K562 (cell line): ENCODE measurements at regions not wholly inside any gene's neighbourhood (a gene's known extent, or its start where the extent isn't known, plus 50 kb on each side); places are given as distances from the start of the nearest gene placed in this dataset.

Experiments
- ATAC-seq: fragments of 200-7000 bp; cut with Tn5 transposase; 3 replicates; pipeline ENCODE4 v1.9.1; 2020; ENCODE audit warnings: moderate library complexity
- BruUV-seq: library from RNA; stranded (reverse); fragments of 400-500 nt; replicated peaks from 2 replicates; lab custom pipeline; 2021; lab: Mats Ljungman, UMichigan
- CTCF ChIA-PET: fragments of 300-600 bp; formaldehyde crosslinking; extraction: SDS; loops from one replicate; lab custom pipeline; 2021; ENCODE audit warnings: low intra/inter-chr PET ratio; lab: Yijun Ruan, JAX
- POLR2A ChIA-PET: fragments of 300-600, 350-650 bp; sonication (Branson Sonifier 250); formaldehyde crosslinking; extraction: SDS; loops from one replicate; lab custom pipeline; 2021; ENCODE audit warnings: antibody characterized with exemption, inconsistent platforms; lab: Yijun Ruan, JAX
- DNase-seq, 4 experiments: peaks; one replicate each; pipeline versions ENCODE4 v3.0.0 to v3.0.0-alpha.2; 2011 to 2018; ENCODE audit warnings: low spot score in 3 of 4, mixed read lengths in 3 of 4; ENCODE audit errors: extremely low read depth in 1 of 4
- FAIRE-seq: peaks from 2 replicates; lab custom pipeline; 2011; peaks lifted over from hg19 to GRCh38; lab: Jason Lieb, UNC
- H2AFZ ChIP-seq: 2 replicates; pipeline ENCODE4 v1.6.0; 2011; ENCODE audit warnings: low read depth, low read length, control low read depth, inconsistent platforms
- H3K27ac ChIP-seq: fragments of 200-600 bp; 3 replicates; pipeline ENCODE4 v1.8.0; 2011; ENCODE audit warnings: low read depth, mild to moderate bottlenecking, control low read depth, inconsistent platforms, low read length, moderate library complexity, mixed read lengths; ENCODE audit errors: extremely low read depth
- H3K27me3 ChIP-seq, 2 experiments: fragments of 300-600 bp in 1 of 2; 2 replicates in 1 of 2; 3 replicates in 1 of 2; pipeline versions ENCODE4 v1.6.0 to v1.8.0; 2011; ENCODE audit warnings: inconsistent platforms in 2 of 2, low read length in 2 of 2, mild to moderate bottlenecking in 1 of 2, mixed read lengths in 1 of 2, moderate library complexity in 1 of 2; ENCODE audit not compliant: control insufficient read depth in 2 of 2, insufficient read depth in 2 of 2
- H3K36me3 ChIP-seq: fragments of 300-600 bp; 3 replicates; pipeline ENCODE4 v1.8.0; 2011; ENCODE audit warnings: mild to moderate bottlenecking, low read length, inconsistent platforms; ENCODE audit not compliant: control insufficient read depth, insufficient read depth
- H3K4me1 ChIP-seq, 2 experiments: fragments of 200-600 bp in 1 of 2; replicated peaks in 1 of 2; 2 replicates in 1 of 2; 3 replicates in 1 of 2; pipeline versions ENCODE4 v1.5.1 to v1.8.0; 2011; ENCODE audit warnings: inconsistent platforms in 2 of 2, low read length in 2 of 2, mild to moderate bottlenecking in 1 of 2, mixed read lengths in 1 of 2, moderate library complexity in 1 of 2; ENCODE audit not compliant: control insufficient read depth in 2 of 2, insufficient read depth in 2 of 2
- H3K4me2 ChIP-seq: 2 replicates; pipeline ENCODE4 v1.6.1; 2011; ENCODE audit warnings: low read length, control low read depth, inconsistent platforms, mixed read lengths; ENCODE audit not compliant: insufficient read depth
- H3K4me3 ChIP-seq: fragments of 200-600 bp; sonication (generic), shearing (Covaris generic); 2 replicates; pipeline ENCODE4 v1.5.1; 2016; ENCODE audit warnings: control low read depth, inconsistent platforms
- H3K79me2 ChIP-seq: fragments of 200-600 bp; 3 replicates; pipeline ENCODE4 v1.8.0; 2011; ENCODE audit warnings: low read length, inconsistent platforms; ENCODE audit not compliant: control insufficient read depth, insufficient read depth
- H3K9ac ChIP-seq, 2 experiments: 2 replicates each; pipeline versions ENCODE4 v1.6.0 to v1.6.1; 2011; ENCODE audit warnings: low read depth in 2 of 2, low read length in 2 of 2, control low read depth in 1 of 2, inconsistent platforms in 1 of 2, mild to moderate bottlenecking in 1 of 2, mixed read lengths in 1 of 2; ENCODE audit not compliant: insufficient read depth in 1 of 2
- H3K9me1 ChIP-seq: one replicate; pipeline ENCODE4 v1.6.0; 2011; ENCODE audit warnings: inconsistent platforms, mild to moderate bottlenecking, low read length, moderate library complexity; ENCODE audit not compliant: control insufficient read depth, insufficient read depth
- H3K9me3 ChIP-seq: replicated peaks from 2 replicates; pipeline ENCODE4 v1.5.1; 2011; ENCODE audit warnings: low read depth, low read length, inconsistent platforms; ENCODE audit not compliant: control insufficient read depth, insufficient read depth
- H4K20me1 ChIP-seq: replicated peaks from 2 replicates; pipeline ENCODE4 v1.6.1; 2011; ENCODE audit warnings: low read length, inconsistent platforms, mixed read lengths; ENCODE audit not compliant: control insufficient read depth, insufficient read depth
- ADNP ChIP-seq: fragments of 200-800 bp; sonication (Bioruptor generic); IDR thresholded peaks from 2 replicates; pipeline ENCODE4 v1.6.1; 2016; ENCODE audit warnings: missing genetic modification characterization, missing compliant biosample characterization
- C11orf30 ChIP-seq: fragments of 450-650 bp; IDR thresholded peaks from 2 replicates; pipeline ENCODE4 v1.6.1; 2016; ENCODE audit warnings: low read depth, mild to moderate bottlenecking
- GABPB2 ChIP-seq: fragments of 250-450 bp; sonication (Bioruptor Pico); conservative IDR thresholded peaks from 2 replicates; pipeline ENCODE4 v1.5.1; 2021; ENCODE audit warnings: mild to moderate bottlenecking
- HOXB6 ChIP-seq: fragments of 250-450 bp; sonication (Bioruptor Pico); IDR thresholded peaks from 2 replicates; pipeline ENCODE4 v1.5.1; 2022; ENCODE audit warnings: mild to moderate bottlenecking, borderline replicate concordance
- NCOR1 ChIP-seq: fragments of 450-650 bp; IDR thresholded peaks from 2 replicates; pipeline ENCODE4 v1.6.1; 2016; ENCODE audit warnings: mild to moderate bottlenecking, moderate library complexity
- NRF1 ChIP-seq, 2 experiments: fragments of 450-650 bp; IDR thresholded peaks in 1 of 2; conservative IDR thresholded peaks in 1 of 2; 2 replicates each; pipeline ENCODE4 v1.6.1; 2014; ENCODE audit warnings: mild to moderate bottlenecking in 2 of 2
- RREB1 ChIP-seq: fragments of 250-450 bp; sonication (Bioruptor Pico); IDR thresholded peaks from 2 replicates; pipeline ENCODE4 v1.4.0; 2020
- WGBS: fragments of 100-300 bp; shearing (Covaris generic); methylation state at CpG from one replicate; pipeline ENCODE4 v1.1.6; 2016; ENCODE audit warnings: low coverage, mixed read lengths; ENCODE audit not compliant: insufficient coverage; ENCODE audit errors: missing lambda C conversion rate; 5-methylcytosine and 5-hydroxymethylcytosine counted together
- in situ Hi-C: fragments of 300-500 bp; cut with MboI; formaldehyde crosslinking; loops from 4 replicates; pipeline ENCODE4 v1.15.0; 2018; ENCODE audit warnings: inconsistent platforms, mixed read lengths
- intact Hi-C: fragments of 100-400 bp; cut with micrococcal nuclease; formaldehyde crosslinking; loops from 2 replicates; pipeline ENCODE4 v1.14.2; 2022
- TF ChIP-seq, protein P1 (sequence below): fragments of 250-450 bp; sonication (Bioruptor Pico); IDR thresholded peaks from 2 replicates; pipeline ENCODE4 v1.5.0; 2021

DNA sequence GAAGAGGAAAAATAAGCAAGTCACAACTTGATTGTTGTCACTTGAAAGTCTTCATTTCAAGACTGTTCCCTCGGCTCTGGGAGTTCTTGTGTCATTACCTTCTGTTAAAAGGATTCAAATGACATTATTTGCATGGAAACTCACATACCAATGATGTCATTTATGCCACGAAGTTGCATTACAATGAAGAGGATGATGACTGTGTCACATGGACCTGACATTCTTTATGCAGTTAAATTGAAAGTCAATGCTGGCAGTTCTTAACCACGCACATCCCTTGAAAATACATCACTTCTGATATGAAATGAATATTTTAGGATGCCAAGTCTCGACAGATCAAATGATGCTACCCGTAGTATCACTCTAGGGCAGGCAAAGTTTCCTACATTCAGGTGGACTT is 1069.5 kb downstream of the VRK1 start:
- ATAC-seq, result no peak
- 0% methylated on average over 5 of the region's 5 CpGs for WGBS
- ChIA-PET POLR2A (no interaction called here), CTCF (no interaction called here)
- no peak for TF ChIP-seq NCOR1
- TF ChIP-seq ADNP (tag), result no peak
- TF ChIP-seq C11orf30, result no peak
- TF ChIP-seq NRF1 (conservative IDR thresholded peaks at IDR 0.05 in 1 of 2, IDR thresholded peaks at IDR 0.05 in 1 of 2), result no peak
- TF ChIP-seq GABPB2 (CRISPR knock-in tag), result no peak
- TF ChIP-seq RREB1 (CRISPR knock-in tag), result no peak
- TF ChIP-seq, protein P1, sequence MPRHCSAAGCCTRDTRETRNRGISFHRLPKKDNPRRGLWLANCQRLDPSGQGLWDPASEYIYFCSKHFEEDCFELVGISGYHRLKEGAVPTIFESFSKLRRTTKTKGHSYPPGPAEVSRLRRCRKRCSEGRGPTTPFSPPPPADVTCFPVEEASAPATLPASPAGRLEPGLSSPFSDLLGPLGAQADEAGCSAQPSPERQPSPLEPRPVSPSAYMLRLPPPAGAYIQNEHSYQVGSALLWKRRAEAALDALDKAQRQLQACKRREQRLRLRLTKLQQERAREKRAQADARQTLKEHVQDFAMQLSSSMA, result no peak
- no peak for TF ChIP-seq HOXB6 (CRISPR knock-in tag)
- intact Hi-C loops, result no loop called here
- no peaks in the 10 kb centered on the region for H3K36me3 ChIP-seq
- H3K79me2 ChIP-seq, result no peaks in the 10 kb centered on the region
- no peaks in the 10 kb centered on the region for H3K27me3 ChIP-seq
- H3K9me3 ChIP-seq, result no peaks in the 10 kb centered on the region
- FAIRE-seq, result no peak
- BruUV-seq, result no TSS peak
- no peak overlapping the region for H3K4me3 ChIP-seq
- DNase-seq, result no peak
- in situ Hi-C loops, result no loop called here
- no peak overlapping the region for H3K4me2 ChIP-seq
- H2AFZ ChIP-seq, result no peak overlapping the region
- no peaks in the 10 kb centered on the region for H3K4me1 ChIP-seq
- H3K9ac ChIP-seq, result no peak overlapping the region
- H3K9me1 ChIP-seq, result no peaks in the 10 kb centered on the region
- no peaks in the 10 kb centered on the region for H4K20me1 ChIP-seq
- H3K27ac ChIP-seq, result no peak overlapping the region
